HUES48 (cell line): ENCODE measurements at regions not wholly inside any gene's neighbourhood (a gene's known extent, or its start where the extent isn't known, plus 50 kb on each side); places are given as distances from the start of the nearest gene placed in this dataset.
"Not testable (repeated sequence)": the region's sequence is repeated elsewhere in the genome, so short reads cannot be mapped to it uniquely, and the experiment has no call there.

Source experiments
- H3K27ac ChIP-seq: one replicate; pipeline ENCODE4 v1.7.0; 2013; ENCODE audit warnings: low read depth, low read length, inconsistent platforms
- H3K27me3 ChIP-seq: 2 replicates; pipeline ENCODE4 v1.6.1; 2013; ENCODE audit warnings: mild to moderate bottlenecking, low read length; ENCODE audit not compliant: control insufficient read depth, insufficient read depth
- H3K36me3 ChIP-seq: 2 replicates; pipeline ENCODE4 v1.6.1; 2013; ENCODE audit warnings: low read length; ENCODE audit not compliant: control insufficient read depth, insufficient read depth
- H3K4me1 ChIP-seq: 2 replicates; pipeline ENCODE4 v1.6.1; 2013; ENCODE audit warnings: mild to moderate bottlenecking, low read length; ENCODE audit not compliant: control insufficient read depth, insufficient read depth
- H3K4me3 ChIP-seq: 2 replicates; pipeline ENCODE4 v1.5.1; 2013; ENCODE audit warnings: mild to moderate bottlenecking, low read depth, low read length
- H3K9ac ChIP-seq: 2 replicates; pipeline ENCODE4 v1.6.1; 2013; ENCODE audit warnings: mild to moderate bottlenecking, low read depth, low read length, moderate library complexity
- H3K9me3 ChIP-seq: 2 replicates; pipeline ENCODE4 v1.6.1; 2013; ENCODE audit warnings: low read length; ENCODE audit not compliant: control insufficient read depth, insufficient read depth

DNA sequence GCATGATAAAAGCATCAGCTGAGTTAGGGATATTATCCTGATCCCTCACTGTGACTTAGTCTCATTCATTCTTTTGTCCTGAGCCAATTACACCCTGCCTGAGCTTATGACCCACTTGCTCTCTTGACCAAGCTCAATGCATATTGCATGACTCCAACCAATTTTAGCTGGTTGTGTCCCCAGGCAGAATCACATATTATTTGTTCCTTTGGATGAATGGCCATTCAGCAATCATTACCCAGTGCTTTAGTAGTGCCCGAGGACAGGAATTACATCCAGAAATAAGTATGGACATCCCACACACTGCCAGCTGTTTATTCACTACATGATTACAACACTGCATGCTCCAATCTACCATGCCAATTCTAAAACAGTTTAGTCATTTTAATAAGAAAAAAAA lies 322.5 kb downstream of the ZBBX start:
- H3K4me3 ChIP-seq = no peak overlapping the region
- H3K9ac ChIP-seq = no peak overlapping the region
- H3K27me3 ChIP-seq = no peaks in the 10 kb centered on the region
- H3K36me3 ChIP-seq = no peaks in the 10 kb centered on the region
- H3K4me1 ChIP-seq = no peaks in the 10 kb centered on the region
- H3K9me3 ChIP-seq = no peaks in the 10 kb centered on the region
- no peak overlapping the region for H3K27ac ChIP-seq

DNA sequence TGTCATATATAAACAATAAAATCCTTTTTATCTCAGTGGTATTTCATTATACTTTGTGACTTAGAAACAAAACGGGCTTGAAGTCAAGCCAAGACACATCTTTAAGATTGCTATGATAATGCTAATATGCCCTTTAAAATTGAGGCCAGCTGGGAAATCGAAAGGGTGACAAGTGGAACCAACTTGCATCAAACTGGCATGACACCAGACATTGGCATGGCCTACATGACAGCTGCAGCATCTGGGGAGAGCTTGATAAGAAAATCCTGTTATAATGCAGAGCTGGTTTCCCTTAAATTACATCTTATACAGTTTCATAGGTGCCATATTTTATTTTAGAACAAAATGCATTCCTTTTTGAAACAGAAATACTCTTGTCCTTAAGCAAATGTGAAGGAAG lies 325.2 kb downstream of the ZBBX start:
- Histone ChIP-seq H3K4me1 (no peaks in the 10 kb centered on the region), H3K27me3 (no peaks in the 10 kb centered on the region), H3K9ac (no peak overlapping the region), H3K9me3 (no peaks in the 10 kb centered on the region), H3K27ac (no peak overlapping the region), H3K4me3 (no peak overlapping the region), H3K36me3 (no peaks in the 10 kb centered on the region)

DNA sequence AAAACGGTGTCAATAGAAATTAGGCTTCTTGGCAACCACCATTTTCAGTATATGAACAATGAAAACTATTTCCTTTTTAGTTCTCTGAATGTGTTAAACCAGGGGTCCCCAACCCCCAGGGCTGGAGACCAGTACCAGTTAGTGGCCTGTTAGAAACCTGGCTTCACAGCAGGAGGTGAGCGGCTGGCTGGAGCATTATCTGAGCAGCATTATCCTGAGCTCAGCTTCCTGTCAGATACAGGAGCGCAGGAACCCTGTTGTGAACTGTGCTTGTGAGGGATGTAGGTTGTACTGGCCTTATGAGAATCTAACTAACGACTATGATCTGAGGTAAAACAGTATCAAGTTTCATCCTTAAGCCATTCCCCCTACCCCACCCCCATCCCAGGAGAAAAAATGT lies 328.7 kb downstream of the ZBBX start:
- Histone ChIP-seq H3K9me3 (no peaks in the 10 kb centered on the region), H3K4me1 (no peaks in the 10 kb centered on the region), H3K27me3 (no peaks in the 10 kb centered on the region), H3K9ac (no peak overlapping the region), H3K36me3 (no peaks in the 10 kb centered on the region), H3K27ac (no peak overlapping the region), H3K4me3 (no peak overlapping the region)

DNA sequence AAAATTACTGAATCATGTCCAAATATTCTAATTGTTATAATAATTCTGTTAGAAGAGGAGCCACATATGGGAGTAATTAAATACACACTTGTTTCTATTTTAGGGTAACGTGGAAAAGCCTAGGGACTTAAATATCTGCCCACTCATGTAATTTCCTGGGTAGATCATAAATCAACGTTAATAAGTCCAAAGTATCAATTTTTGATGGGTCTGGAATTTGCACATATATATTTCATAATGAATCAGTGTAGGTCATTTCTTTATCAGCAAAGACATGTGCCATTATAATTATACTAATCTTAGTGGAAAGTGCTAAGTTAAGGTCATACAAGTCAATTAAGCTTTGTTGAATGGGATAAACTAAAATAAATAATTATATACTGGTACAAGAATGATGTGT lies 346.2 kb downstream of the ZBBX start:
- no peaks in the 10 kb centered on the region for H3K27me3 ChIP-seq
- H3K9ac ChIP-seq = no peak overlapping the region
- H3K4me3 ChIP-seq = no peak overlapping the region
- no peaks in the 10 kb centered on the region; the same call in 1 of the 2 replicates for H3K4me1 ChIP-seq
- no peak overlapping the region for H3K27ac ChIP-seq
- no peaks in the 10 kb centered on the region for H3K36me3 ChIP-seq
- H3K9me3 ChIP-seq = no peaks in the 10 kb centered on the region

DNA sequence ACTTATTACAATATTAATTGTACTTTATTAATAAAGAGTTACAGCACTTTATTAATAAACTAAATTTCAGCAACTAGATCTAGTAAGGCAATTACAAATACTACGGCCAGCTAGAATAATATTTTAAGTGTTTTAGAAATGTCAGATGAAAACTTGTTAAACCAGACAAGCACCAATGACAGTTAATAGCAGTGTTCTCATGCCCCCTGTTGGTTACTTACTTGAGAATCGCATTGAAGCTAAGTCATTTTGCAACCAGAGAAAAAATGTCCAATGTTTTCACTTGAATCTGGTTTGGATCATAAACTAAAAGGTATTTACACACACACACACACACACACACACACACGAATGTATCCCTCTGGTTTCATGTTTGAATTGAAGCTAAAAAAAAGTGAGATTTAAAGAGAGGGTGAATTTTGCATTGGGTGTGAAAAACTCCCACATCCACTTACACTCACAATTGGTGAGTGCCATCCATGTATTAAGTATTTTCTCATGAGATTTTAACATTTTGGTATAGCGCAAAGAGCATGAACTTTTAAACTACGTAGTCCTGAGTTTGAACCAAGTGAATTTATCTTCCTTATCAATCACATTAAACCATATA lies 347.7 kb downstream of the ZBBX start:
- Histone ChIP-seq H3K4me1 (no peaks in the 10 kb centered on the region; the same call in 1 of the 2 replicates), H3K36me3 (no peaks in the 10 kb centered on the region), H3K27ac (no peak overlapping the region), H3K9ac (no peak overlapping the region), H3K27me3 (no peaks in the 10 kb centered on the region), H3K4me3 (no peak overlapping the region), H3K9me3 (no peaks in the 10 kb centered on the region)

GRCh38 chr3:167031364-167032049 lies 348.6 kb downstream of the ZBBX start:
- Histone ChIP-seq H3K9ac (no peak overlapping the region), H3K27me3 (no peaks in the 10 kb centered on the region), H3K4me3 (no peak overlapping the region), H3K36me3 (no peaks in the 10 kb centered on the region), H3K9me3 (no peaks in the 10 kb centered on the region), H3K4me1 (no peaks in the 10 kb centered on the region; the same call in 1 of the 2 replicates), H3K27ac (no peak overlapping the region)

- H3K27me3 ChIP-seq = no peaks in the 10 kb centered on the region
- H3K9me3 ChIP-seq = no peaks in the 10 kb centered on the region
- H3K27ac ChIP-seq = no peak overlapping the region
- H3K4me3 ChIP-seq = no peak overlapping the region
- H3K9ac ChIP-seq = no peak overlapping the region
- no peaks in the 10 kb centered on the region; the same call in 1 of the 2 replicates for H3K4me1 ChIP-seq
- H3K36me3 ChIP-seq = no peaks in the 10 kb centered on the region
Observed at GRCh38 chr3:167030082-167030725, 349.9 kb downstream of the ZBBX start.

DNA sequence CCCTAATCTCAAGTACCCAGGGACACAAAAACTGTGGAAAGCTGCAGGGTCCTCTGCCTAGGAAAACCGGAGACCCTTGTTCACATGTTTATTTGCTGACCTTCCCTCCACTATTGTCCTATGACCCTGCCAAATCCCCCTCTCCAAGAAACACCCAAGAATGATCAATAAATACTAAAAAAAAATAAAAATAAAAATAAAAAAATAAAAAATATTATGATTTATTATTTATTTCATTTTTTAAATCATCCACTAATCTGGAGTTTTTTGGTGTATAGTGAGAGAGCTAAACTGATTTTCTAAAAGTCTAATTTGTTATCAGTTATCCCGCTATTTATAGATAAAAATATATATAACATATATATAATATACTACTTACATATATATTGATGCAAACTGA lies 360.6 kb downstream of the ZBBX start:
- not testable (repeated sequence) for H3K36me3 ChIP-seq, H3K9ac ChIP-seq, H3K4me3 ChIP-seq, H3K27me3 ChIP-seq, H3K4me1 ChIP-seq, H3K9me3 ChIP-seq, H3K27ac ChIP-seq

DNA sequence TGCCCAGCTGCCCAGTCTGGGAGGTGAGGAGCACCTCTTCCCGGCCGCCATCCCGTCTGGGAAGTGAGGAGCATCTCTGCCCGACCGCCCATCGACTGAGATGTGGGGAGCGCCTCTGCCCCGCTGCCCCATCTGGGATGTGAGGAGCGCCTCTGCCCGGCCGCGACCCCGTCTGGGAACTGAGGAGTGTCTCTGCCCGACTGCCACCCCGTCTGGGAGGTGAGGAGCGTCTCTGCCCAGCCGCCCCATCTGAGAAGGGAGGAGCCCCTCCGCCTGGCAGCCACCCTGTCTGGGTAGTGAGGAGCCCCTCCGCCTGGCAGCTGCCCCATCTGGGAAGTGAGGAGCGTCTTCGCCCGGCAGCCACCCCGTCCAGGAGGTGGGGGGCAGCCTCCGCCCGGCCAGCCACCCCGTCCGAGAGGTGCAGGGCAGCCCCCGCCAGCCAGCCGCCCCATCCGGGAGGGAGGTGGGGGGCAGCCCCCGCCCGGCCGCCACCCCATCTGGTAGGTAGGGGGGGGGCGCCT lies 361.4 kb downstream of the ZBBX start:
- H3K4me1 ChIP-seq, H3K36me3 ChIP-seq, H3K4me3 ChIP-seq, H3K27me3 ChIP-seq, H3K27ac ChIP-seq, H3K9me3 ChIP-seq, H3K9ac ChIP-seq: not testable (repeated sequence)

- H3K4me1 ChIP-seq = no peaks in the 10 kb centered on the region
- H3K4me3 ChIP-seq = no peak overlapping the region
- H3K36me3 ChIP-seq = no peaks in the 10 kb centered on the region
- no peak overlapping the region for H3K27ac ChIP-seq
- no peaks in the 10 kb centered on the region for H3K27me3 ChIP-seq
- peaks cover 3% of the 10 kb centered on the region; the same call in 1 of the 2 replicates for H3K9me3 ChIP-seq
- H3K9ac ChIP-seq = no peak overlapping the region
Observed at GRCh38 chr3:167012691-167013090, 367.4 kb downstream of the ZBBX start.

DNA sequence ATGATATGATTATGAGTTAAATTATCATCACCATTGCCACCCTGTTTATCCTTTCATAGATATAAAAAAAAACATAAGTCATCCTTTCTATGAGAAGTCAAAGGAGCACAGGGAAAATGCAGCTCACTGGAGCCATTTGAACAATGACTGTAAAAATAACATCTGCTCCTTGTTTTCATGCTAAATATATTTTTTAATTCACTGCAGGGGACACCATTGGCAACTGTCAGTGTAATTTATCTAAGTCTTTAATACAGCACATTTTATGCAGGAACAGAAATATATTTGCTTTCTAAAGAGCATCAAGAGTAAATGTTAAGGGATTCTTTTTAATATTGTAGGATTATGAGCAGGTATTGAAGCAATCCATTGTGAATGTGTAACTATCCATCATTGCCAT lies 371.3 kb downstream of the ZBBX start:
- H3K27me3 ChIP-seq = no peaks in the 10 kb centered on the region
- H3K4me1 ChIP-seq = no peaks in the 10 kb centered on the region
- H3K4me3 ChIP-seq = no peak overlapping the region
- no peak overlapping the region for H3K27ac ChIP-seq
- H3K36me3 ChIP-seq = no peaks in the 10 kb centered on the region
- H3K9ac ChIP-seq = no peak overlapping the region
- peaks cover 3% of the 10 kb centered on the region; the same call in 1 of the 2 replicates for H3K9me3 ChIP-seq
